ENCODE measurements at regions not wholly inside any gene's neighbourhood (a gene's known extent, or its start where the extent isn't known, plus 50 kb on each side); places are given as distances from the start of the nearest gene placed in this dataset.
"Not testable (repeated sequence)": the region's sequence is repeated elsewhere in the genome, so short reads cannot be mapped to it uniquely, and the experiment has no call there.

GRCh38 chr4:23023121-23023520 lies 330.4 kb downstream of the GBA3 start:
- DNase-seq (ENCODE audit: low spot score): peak; percentile 50

DNA sequence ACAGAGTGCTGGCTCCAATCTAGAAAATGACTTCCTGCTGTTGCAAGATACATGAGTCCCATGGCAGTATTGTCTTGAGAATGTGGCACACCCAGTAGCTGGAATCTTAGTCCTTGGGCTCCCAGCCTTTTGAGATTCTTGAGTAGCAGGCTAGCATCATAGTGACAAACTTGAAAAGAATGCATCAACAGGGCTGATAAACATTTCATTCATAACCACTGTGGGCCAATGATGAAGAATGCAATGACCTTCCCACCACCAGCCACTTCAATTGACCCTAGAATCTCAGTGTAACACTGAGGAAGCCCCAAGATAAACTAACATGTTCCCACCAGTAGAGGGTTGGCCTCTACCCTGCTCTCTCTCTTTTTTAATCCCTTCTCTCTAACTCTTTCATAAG lies 329.3 kb downstream of the GBA3 start:
- DNase-seq (ENCODE audit: low spot score): no peak

DNA sequence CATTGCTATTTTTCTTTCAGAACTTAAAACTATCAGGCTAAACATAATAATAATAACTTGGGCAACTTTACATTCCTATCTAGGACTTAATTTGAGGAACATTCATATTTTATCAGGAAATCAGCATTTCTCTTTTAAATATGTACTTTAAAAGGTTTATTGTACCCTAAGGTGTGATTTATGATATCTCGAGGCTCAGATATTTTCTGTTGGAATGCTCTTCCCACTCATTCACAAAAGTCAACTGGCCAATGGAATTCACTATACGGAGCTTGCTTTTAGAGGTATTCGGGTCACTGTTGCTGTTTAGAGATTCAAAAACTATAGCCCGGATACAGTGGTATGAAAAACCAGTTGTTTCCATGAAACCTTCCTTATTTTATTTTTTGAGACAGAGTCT lies 328.3 kb downstream of the GBA3 start:
- no peak for DNase-seq (ENCODE audit: low spot score)

DNA sequence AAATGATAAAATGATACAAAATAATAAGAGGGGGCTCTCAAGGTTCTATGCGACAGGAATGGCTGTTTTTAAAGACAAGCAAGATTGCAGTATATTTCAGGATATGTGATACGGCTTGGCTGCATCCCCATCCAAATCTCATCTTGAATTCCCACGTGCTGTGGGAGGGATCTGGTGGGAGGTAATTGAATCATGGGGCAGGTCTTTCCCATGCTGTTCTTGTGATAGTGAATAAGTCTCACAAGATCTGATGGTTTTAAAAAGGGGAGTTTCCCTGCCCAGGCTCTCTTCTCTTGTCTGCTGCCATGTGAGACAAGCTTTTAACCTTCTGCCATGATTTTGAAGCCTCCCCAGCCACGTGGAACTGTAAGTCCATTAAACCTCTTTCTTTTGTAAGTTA lies 327.7 kb downstream of the GBA3 start:
- not testable (repeated sequence) for DNase-seq (ENCODE audit: low spot score)

GRCh38 chr4:23016981-23017380 lies 324.2 kb downstream of the GBA3 start:
- no peak for DNase-seq (ENCODE audit: low spot score)

DNA sequence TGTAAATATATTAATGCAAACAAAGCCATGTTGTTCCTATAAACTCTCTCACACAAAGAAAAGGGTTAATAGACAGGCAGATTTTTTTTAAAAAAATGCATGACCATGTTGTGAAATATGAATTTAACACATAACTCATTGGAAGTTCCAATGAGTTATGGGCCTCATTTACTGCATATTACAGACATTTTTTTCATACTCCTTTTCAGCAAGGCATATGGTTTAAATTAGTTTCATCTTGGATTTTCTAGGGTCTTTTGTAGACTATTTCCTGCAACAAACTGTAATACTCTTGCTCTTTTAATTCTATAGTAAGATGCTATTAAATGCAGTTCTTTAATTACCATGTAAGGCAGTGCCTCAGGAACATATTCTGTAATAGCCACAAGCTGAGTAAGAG lies 323.1 kb downstream of the GBA3 start:
- no peak for DNase-seq (ENCODE audit: low spot score)

- no peak for DNase-seq (ENCODE audit: low spot score)
Observed at GRCh38 chr4:23009093-23009492, 316.4 kb downstream of the GBA3 start.

DNA sequence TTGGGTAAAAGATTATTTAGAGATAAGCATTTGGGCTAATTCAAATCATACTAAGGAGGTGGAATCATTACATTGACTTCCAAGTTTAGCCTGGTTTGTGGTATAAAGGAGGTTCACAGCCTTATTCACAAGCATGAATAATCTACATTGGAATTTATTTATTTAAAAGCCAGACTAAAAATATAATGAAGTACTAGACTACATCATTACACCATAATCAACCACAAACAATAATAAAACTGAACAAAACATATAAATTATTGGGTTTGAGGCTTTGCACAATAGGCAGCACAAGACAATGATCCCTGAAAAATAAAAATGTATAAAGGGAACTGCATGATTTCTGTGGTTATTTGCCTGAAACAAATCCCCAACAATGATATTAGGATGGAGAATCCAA lies 314.0 kb downstream of the GBA3 start:
- no peak for DNase-seq (ENCODE audit: low spot score)

GRCh38 chr4:23005691-23006090 lies 313.0 kb downstream of the GBA3 start:
- no peak for DNase-seq (ENCODE audit: low spot score)

DNA sequence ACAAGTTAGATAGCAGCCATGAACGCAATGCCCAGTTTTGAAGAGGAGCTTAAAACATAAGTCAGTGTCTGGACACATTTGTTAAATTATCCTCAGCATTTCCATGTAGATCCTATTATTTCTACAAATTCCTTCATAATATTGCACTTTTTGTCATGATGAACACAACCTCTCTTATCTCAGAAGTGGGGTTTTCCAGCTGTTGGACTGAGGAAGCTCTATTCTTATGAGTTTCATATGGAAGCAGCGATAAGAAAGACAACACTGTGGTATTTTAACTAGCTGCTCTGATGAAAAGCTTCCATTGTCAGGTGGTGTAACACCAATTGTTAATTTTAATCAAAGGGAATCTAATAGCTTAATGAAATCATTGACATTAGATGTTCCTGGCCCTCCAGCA lies 308.7 kb downstream of the GBA3 start:
- DNase-seq (ENCODE audit: low spot score): no peak

- DNase-seq (ENCODE audit: low spot score): no peak
Observed at GRCh38 chr4:22999419-22999818, 306.7 kb downstream of the GBA3 start.

- DNase-seq (ENCODE audit: low spot score): no peak
Observed at GRCh38 chr4:22997358-22998224, 304.9 kb downstream of the GBA3 start.

DNA sequence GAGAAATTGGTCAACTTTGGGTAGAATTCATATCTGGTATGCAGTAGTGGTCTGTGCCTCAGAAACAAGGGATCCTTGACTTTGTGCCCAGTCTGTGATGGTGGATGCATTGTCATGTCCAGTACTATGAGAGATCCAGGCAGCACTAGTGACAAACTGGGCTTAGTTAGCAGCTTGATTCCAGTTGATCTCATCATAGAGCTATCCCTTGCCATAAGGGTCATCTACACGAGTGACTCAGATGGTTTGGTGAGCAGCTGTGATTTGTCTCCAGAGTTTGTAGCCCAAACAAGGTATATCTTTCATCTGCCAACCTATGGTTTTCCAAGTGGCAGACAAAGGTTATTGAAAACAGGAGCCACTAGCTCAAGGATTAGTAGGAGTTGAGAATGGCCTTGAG lies 298.8 kb downstream of the GBA3 start:
- no peak for DNase-seq (ENCODE audit: low spot score)

GRCh38 chr4:22988526-22988925 lies 295.8 kb downstream of the GBA3 start:
- DNase-seq (ENCODE audit: low spot score): no peak

GRCh38 chr4:22987870-22988269 lies 295.1 kb downstream of the GBA3 start:
- peak; percentile 40 for DNase-seq (ENCODE audit: low spot score)

DNA sequence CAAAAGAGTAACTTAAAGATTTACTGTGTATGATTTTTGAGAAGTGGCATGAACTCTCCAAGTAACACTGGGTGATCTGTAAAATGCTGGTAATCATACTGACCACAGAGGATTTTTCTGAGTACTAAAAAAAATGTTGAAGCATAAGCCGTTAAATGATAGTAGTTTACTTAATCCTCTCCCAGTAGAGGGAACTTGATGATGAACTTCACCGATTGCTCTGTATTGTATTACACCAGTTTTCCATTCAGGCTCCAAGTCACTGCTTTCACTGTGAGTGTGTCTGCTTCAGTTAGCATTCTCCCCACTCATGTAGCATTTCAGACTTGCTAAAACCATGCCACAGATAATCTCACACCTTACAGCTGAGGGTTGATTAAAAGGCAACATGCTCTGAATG lies 294.1 kb downstream of the GBA3 start:
- no peak for DNase-seq (ENCODE audit: low spot score)

DNA sequence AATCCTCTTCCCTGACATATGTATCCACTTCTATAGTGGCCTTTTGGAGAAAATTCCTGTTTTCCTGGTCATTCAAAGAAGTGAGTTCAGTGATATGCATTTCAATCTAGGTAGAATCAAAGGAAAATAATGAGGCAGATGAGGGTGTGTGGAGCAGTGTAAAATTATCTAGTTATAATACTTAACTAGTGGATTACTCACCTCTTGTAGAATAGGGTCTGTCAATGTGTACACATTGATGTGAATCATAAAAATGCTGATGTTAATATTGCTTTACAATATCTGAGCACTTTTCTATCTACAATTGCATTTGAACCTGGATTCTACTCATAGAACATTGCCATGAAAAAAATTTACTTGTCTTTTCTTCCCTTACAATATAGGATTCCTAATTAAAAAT lies 293.5 kb downstream of the GBA3 start:
- DNase-seq (ENCODE audit: low spot score): no peak

GRCh38 chr4:22984390-22984789 lies 291.7 kb downstream of the GBA3 start:
- no peak for DNase-seq (ENCODE audit: low spot score)

GRCh38 chr4:22978656-22979055 lies 285.9 kb downstream of the GBA3 start:
- DNase-seq (ENCODE audit: low spot score): no peak

- no peak for DNase-seq (ENCODE audit: low spot score)
Observed at GRCh38 chr4:22970665-22971064, 277.9 kb downstream of the GBA3 start.

DNA sequence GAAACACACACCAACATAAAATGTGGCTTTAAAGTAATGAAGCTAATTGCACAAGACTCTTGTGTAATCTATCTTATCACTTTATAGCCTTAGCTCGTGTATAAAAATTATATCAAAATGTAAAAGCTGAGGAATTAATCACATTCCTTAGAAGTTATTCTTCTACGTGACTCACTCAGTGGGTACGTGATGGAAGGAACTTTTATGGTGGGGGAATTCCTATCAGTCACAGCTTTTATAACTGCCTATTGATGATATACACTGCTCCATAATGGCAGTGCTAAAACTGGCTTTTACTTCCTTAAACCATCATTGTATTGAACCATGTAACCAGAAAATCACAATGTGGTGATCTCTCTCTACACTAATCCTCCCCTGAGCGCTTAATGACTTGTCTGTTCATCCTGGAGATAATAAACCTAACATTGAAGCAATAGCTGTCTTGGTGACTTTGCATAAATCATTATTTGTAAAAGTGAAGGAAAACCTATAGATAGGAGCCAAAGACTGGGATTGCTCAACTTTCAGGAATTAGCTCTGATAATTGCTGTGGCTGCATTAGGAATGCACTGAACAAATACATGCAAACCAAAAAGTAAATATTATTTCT lies 276.7 kb downstream of the GBA3 start:
- no peak for DNase-seq (ENCODE audit: low spot score)

GRCh38 chr4:22962295-22962694 lies 269.6 kb downstream of the GBA3 start:
- no peak for DNase-seq (ENCODE audit: low spot score)

DNA sequence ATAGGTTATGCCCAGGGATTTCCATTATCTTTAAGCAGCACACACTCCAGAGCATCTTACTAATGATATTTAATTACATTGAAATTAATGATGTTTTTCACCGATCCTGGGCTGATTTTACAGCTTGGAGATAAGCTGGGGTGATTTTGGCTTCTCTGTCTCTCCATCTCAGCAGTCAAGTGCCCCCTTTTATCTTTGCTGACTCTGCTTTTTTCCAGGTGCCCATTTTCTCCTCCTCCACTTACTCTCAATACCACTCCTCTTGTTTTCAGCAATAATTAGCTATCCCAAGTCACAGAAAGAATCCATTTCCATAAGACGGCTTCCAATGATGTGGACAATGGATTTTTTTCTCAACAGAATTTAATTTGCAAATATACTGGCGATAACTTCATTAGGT lies 266.7 kb downstream of the GBA3 start:
- no peak for DNase-seq (ENCODE audit: low spot score)

DNA sequence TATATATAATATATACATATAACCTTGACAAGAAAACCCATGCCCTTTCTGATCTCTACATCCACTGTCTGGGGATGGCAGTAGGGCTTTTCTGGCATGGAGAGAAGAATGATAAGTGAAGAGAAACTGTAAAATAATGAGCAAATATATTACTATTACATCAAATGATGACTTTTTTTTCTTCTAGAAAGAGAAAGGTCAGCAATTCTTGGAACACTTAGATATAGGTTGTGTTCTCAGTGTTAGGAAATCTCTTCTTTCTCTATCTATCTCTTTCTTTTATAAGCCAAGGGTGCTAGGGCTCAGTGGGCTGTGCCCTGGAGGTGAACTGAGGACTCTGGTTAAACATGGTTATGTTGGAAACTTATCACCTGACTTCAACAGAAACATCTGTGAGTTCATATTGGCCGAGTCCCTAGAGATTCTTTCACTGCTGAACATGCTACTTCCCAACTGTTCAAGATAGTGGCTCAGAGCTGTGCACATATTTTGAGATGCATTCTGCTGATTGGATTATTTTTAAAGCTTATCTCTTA lies 265.1 kb downstream of the GBA3 start:
- DNase-seq (ENCODE audit: low spot score): no peak
